Tibial nerve (tissue), 4 donors: ENCODE measurements at regions not wholly inside any gene's neighbourhood (a gene's known extent, or its start where the extent isn't known, plus 50 kb on each side); places are given as distances from the start of the nearest gene placed in this dataset.

Source experiments
- DNase-seq, 2 donors: peaks; one replicate each; pipeline ENCODE4 v3.0.0-alpha.2; 2019; ENCODE audit warnings: low spot score in 2 of 2
- H3K27ac ChIP-seq, 4 donors: fragments of 200-600 bp; sonication (generic) in 3 of 4; one replicate each; pipeline ENCODE4 v1.5.1; 2017 to 2019; ENCODE audit warnings: mild to moderate bottlenecking in 1 of 4
- H3K27me3 ChIP-seq, 2 donors: fragments of 200-600 bp; sonication (generic) in 1 of 2; one replicate each; pipeline versions ENCODE4 v1.5.1 to v1.6.0; 2017 to 2019
- H3K36me3 ChIP-seq, 3 donors: fragments of 200-600 bp; sonication (generic); one replicate each; pipeline ENCODE4 v1.5.1; 2018 to 2019
- H3K4me1 ChIP-seq, 4 donors: fragments of 200-600 bp; sonication (generic) in 3 of 4; one replicate each; pipeline ENCODE4 v1.5.1; 2017 to 2019
- H3K4me3 ChIP-seq, 4 donors: fragments of 200-600 bp; sonication (generic) in 3 of 4; one replicate each; pipeline ENCODE4 v1.5.1; 2017 to 2019; ENCODE audit warnings: mild to moderate bottlenecking in 1 of 4, moderate library complexity in 1 of 4
- H3K9me3 ChIP-seq, 4 donors: fragments of 200-600 bp; sonication (generic) in 3 of 4; one replicate each; pipeline ENCODE4 v1.5.1; 2017 to 2019
- EP300 ChIP-seq, 2 donors: sonication (generic); formaldehyde crosslinking; IDR thresholded peaks; one replicate each; pipeline ENCODE4 v1.6.1; 2017; ENCODE audit warnings: antibody characterized with exemption in 2 of 2, mild to moderate bottlenecking in 1 of 2
- POLR2A ChIP-seq, 2 donors: fragments of 450-650 bp; IDR thresholded peaks; one replicate each; pipeline ENCODE4 v1.6.1; 2017; ENCODE audit warnings: antibody characterized with exemption in 2 of 2, mild to moderate bottlenecking in 2 of 2, moderate library complexity in 2 of 2
- WGBS, 2 donors: methylation state at CpG; one replicate each; pipeline ENCODE4 v1.1.5; 2018; 5-methylcytosine and 5-hydroxymethylcytosine counted together
- TF ChIP-seq, protein P1 (sequence below), 5 experiments: fragments of 200-600 bp in 3 of 5; fragments of 450-650 bp in 2 of 5; sonication (generic) in 3 of 5; IDR thresholded peaks; one replicate each; pipeline ENCODE4 v1.5.1; 2016 to 2019; ENCODE audit warnings: antibody characterized with exemption in 5 of 5, mild to moderate bottlenecking in 3 of 5, moderate library complexity in 2 of 5

DNA sequence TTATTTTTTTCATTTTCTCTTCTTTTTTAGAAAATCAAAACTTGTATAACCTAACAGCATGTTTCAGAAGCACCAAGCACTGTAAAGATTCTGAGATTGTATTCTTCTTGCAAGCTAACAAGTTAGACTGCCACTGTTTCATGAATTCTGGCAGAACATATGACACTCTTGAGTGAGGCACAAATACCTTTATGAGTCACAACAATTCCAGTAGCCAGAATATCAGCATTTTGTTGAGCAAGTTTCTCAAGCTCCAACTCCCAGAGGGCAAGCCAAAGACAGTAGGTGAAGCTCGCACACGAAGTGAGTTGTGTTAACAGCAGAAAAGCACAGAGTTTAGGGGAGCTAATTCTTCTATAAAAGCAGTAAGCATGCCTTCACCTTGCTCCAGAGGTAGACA, 268.8 kb upstream of the NCAM2 start:
- no peaks in the 10 kb centered on the region for H3K9me3 ChIP-seq
- WGBS, 2 donors: 81 to 91% methylated on average over 2 of the region's 2 CpGs
- no peak for DNase-seq
- TF ChIP-seq, protein P1, sequence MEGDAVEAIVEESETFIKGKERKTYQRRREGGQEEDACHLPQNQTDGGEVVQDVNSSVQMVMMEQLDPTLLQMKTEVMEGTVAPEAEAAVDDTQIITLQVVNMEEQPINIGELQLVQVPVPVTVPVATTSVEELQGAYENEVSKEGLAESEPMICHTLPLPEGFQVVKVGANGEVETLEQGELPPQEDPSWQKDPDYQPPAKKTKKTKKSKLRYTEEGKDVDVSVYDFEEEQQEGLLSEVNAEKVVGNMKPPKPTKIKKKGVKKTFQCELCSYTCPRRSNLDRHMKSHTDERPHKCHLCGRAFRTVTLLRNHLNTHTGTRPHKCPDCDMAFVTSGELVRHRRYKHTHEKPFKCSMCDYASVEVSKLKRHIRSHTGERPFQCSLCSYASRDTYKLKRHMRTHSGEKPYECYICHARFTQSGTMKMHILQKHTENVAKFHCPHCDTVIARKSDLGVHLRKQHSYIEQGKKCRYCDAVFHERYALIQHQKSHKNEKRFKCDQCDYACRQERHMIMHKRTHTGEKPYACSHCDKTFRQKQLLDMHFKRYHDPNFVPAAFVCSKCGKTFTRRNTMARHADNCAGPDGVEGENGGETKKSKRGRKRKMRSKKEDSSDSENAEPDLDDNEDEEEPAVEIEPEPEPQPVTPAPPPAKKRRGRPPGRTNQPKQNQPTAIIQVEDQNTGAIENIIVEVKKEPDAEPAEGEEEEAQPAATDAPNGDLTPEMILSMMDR (IDR thresholded peaks at IDR 0.05): no peak
- TF ChIP-seq POLR2A (IDR thresholded peaks at IDR 0.05): no peak
- TF ChIP-seq EP300 (IDR thresholded peaks at IDR 0.05): no peak
- no peak overlapping the region for H3K4me3 ChIP-seq
- H3K36me3 ChIP-seq: no peaks in the 10 kb centered on the region
- H3K27me3 ChIP-seq: no peaks in the 10 kb centered on the region
- H3K27ac ChIP-seq: no peak overlapping the region
- no peaks in the 10 kb centered on the region for H3K4me1 ChIP-seq

GRCh38 chr21:20730441-20730840, 267.8 kb upstream of the NCAM2 start:
- 75 to 78% methylated on average over 6 of the region's 6 CpGs for WGBS, 2 donors
- no peak for TF ChIP-seq POLR2A (IDR thresholded peaks at IDR 0.05)
- TF ChIP-seq, protein P1 (IDR thresholded peaks at IDR 0.05): no peak
- TF ChIP-seq EP300 (IDR thresholded peaks at IDR 0.05): no peak

DNA sequence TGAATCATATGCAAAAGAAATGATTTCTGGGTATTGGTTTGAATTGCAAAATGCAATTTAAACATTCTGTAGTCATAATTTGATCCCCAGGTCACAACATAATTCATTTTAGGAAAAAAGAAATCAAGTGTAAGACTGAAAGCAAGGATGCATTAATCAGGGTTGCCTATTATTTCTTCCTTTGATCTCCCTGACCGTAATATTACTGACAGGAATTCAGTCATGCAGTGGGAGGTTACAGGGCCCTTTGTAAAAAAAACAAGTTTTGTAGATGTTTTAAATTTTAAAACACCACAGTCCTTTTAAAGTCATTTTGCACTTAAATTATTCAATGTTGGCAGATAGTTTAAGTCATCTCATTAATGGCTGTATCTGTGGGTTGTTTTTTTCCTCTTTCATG, 263.0 kb upstream of the NCAM2 start:
- Histone ChIP-seq H3K4me3 (no peak overlapping the region), H3K27me3 (no peaks in the 10 kb centered on the region), H3K27ac (no peak overlapping the region), H3K9me3 (no peaks in the 10 kb centered on the region), H3K4me1 (peaks cover 0 to 7% (median 0%) of the 10 kb centered on the region in 4 donors), H3K36me3 (no peaks in the 10 kb centered on the region)
- 39 to 50% methylated on average over 1 of the region's 1 CpG for WGBS, 2 donors
- TF ChIP-seq EP300 (IDR thresholded peaks at IDR 0.05) (no peak), POLR2A (IDR thresholded peaks at IDR 0.05) (no peak)
- TF ChIP-seq, protein P1 (IDR thresholded peaks at IDR 0.05): no peak
- no peak for DNase-seq

More at GRCh38 chr21:20730441-20730840, 267.8 kb upstream of the NCAM2 start:
- Histone ChIP-seq H3K27me3 (no peaks in the 10 kb centered on the region), H3K4me1 (peaks cover 0 to 1% (median 0%) of the 10 kb centered on the region in 4 donors), H3K4me3 (no peak overlapping the region), H3K27ac (no peak overlapping the region), H3K9me3 (no peaks in the 10 kb centered on the region), H3K36me3 (no peaks in the 10 kb centered on the region)
- no peak for DNase-seq

DNA sequence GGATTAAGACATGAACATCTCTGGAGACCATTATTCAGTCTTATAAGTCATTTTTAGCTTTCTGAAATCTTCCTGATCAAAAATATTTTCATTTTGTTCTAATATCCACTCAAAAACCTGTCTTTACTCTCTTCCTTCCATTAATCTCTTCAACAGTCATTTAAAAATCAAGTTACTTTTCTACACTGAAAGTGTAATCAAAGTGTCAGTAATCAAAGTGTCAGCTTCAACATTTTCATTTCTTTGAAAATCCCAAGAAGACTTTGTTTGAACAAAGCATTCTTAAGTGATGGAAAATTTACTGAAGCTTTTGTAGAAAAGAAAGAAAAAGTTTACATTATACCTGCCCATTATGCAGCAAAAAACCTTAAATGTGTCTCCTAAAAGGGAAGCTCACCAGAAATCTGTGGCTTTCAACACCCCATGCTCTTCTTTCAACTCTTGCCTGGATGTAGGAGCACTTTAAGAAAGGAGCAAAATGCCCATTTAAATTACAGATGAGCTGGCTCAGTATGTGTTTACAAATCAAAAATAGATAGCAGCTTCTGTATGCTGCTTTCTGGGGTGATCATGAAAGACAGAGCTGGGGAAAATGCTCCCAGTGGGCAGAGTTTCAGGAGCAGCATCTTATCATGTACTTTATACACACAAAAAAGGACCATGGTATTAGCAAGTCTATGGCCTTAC, 260.8 kb upstream of the NCAM2 start:
- Histone ChIP-seq H3K9me3 (no peaks in the 10 kb centered on the region), H3K4me1 (peaks cover 0 to 7% (median 0%) of the 10 kb centered on the region in 4 donors), H3K4me3 (no peak overlapping the region), H3K27ac (no peak overlapping the region), H3K36me3 (no peaks in the 10 kb centered on the region), H3K27me3 (no peaks in the 10 kb centered on the region)
- no peak for DNase-seq
- TF ChIP-seq POLR2A (IDR thresholded peaks at IDR 0.05) (no peak), EP300 (IDR thresholded peaks at IDR 0.05) (no peak)
- TF ChIP-seq, protein P1 (IDR thresholded peaks at IDR 0.05): no peak

DNA sequence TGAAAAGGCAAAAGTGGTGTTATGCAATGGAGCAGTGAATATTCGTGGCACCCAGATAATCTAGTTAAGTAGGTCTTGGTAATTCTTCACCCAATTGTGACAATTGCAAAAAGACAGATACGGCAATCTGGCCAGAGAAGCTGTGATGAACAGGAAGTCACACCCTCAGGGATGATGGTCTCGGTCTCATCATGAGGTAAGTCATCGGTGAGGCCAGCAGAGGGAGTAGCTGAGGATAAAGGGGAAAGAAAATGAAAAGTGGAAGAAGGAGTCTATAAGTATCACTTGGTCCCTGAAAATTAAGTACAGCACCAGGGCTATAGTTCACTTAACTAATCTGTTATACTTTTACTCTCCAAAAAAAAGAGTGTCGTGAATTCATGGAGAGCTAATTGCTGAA, 258.8 kb upstream of the NCAM2 start:
- no peak overlapping the region for H3K4me3 ChIP-seq
- peaks cover 0 to 7% (median 0%) of the 10 kb centered on the region in 4 donors for H3K4me1 ChIP-seq
- DNase-seq: no peak
- H3K27ac ChIP-seq: no peak overlapping the region
- no peaks in the 10 kb centered on the region for H3K27me3 ChIP-seq
- no peaks in the 10 kb centered on the region for H3K9me3 ChIP-seq
- TF ChIP-seq, protein P1 (IDR thresholded peaks at IDR 0.05): no peak
- TF ChIP-seq POLR2A (IDR thresholded peaks at IDR 0.05) (no peak), EP300 (IDR thresholded peaks at IDR 0.05) (no peak)
- WGBS, 2 donors: 88 to 92% methylated on average over 5 of the region's 5 CpGs
- no peaks in the 10 kb centered on the region for H3K36me3 ChIP-seq
